SU-DHL-6 (cell line): ENCODE measurements at regions not wholly inside any gene's neighbourhood (a gene's known extent, or its start where the extent isn't known, plus 50 kb on each side); places are given as distances from the start of the nearest gene placed in this dataset.

ENCODE experiments used
- EZH2phosphoT487 ChIP-seq: fragments of 200-600 bp; sonication (generic), shearing (Covaris generic); conservative IDR thresholded peaks from 2 replicates; pipeline ENCODE4 v1.6.1; 2018; ENCODE audit warnings: mild to moderate bottlenecking, antibody characterized with exemption, low read length, moderate library complexity, mixed read lengths
- TF ChIP-seq, protein P1 (sequence below): fragments of 200-600 bp; sonication (generic); IDR thresholded peaks from one replicate; pipeline ENCODE4 v1.5.1; 2017; ENCODE audit warnings: antibody characterized with exemption, mild to moderate bottlenecking, low read length, moderate library complexity; ENCODE audit not compliant: insufficient read depth, poor library complexity, severe bottlenecking

DNA sequence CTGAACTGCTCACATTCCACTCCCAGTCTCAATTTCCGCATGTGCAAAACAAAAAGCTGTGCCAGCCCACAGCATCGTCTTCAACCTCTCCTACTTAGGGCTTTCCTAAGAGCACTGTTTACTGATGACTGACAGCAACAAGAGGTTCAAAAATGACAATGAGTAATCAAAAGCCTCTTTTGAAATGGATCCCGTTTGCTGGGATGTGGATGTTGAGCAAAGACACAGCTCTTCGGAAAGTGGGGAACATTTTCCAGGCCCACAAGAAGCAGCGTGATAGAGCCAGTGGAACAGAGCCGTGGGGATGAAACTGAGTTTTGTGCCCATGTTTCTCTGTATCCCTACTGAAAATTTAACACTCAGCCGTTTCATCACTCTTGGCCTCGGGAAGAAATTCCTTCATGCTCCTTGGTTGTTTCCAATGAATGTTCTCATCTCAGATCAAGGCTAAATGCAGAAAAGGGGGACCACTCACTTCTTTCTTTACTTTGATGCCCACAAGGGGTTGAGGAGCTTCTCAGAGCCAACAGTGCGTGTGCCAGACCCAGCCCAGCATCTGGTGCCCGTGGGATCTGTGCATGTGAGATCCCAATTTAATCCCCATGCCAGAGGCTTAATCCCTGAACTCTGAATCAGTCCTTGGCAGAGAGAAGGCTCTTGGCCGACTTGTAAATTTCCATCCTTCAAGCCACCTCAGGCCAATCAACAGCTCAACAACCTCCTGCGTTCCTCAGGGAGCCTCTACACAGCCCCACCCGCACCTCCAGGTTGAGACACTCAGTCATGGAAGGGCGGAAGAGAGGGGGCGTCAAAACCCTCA is 230.2 kb upstream of the DAPK1 start:
- TF ChIP-seq, protein P1, sequence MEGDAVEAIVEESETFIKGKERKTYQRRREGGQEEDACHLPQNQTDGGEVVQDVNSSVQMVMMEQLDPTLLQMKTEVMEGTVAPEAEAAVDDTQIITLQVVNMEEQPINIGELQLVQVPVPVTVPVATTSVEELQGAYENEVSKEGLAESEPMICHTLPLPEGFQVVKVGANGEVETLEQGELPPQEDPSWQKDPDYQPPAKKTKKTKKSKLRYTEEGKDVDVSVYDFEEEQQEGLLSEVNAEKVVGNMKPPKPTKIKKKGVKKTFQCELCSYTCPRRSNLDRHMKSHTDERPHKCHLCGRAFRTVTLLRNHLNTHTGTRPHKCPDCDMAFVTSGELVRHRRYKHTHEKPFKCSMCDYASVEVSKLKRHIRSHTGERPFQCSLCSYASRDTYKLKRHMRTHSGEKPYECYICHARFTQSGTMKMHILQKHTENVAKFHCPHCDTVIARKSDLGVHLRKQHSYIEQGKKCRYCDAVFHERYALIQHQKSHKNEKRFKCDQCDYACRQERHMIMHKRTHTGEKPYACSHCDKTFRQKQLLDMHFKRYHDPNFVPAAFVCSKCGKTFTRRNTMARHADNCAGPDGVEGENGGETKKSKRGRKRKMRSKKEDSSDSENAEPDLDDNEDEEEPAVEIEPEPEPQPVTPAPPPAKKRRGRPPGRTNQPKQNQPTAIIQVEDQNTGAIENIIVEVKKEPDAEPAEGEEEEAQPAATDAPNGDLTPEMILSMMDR, result no peak
- TF ChIP-seq EZH2phosphoT487, result no peak
